ENCODE measurements at regions not wholly inside any gene's neighbourhood (a gene's known extent, or its start where the extent isn't known, plus 50 kb on each side); places are given as distances from the start of the nearest gene placed in this dataset.
"Not testable (repeated sequence)": the region's sequence is repeated elsewhere in the genome, so short reads cannot be mapped to it uniquely, and the experiment has no call there.

DNA sequence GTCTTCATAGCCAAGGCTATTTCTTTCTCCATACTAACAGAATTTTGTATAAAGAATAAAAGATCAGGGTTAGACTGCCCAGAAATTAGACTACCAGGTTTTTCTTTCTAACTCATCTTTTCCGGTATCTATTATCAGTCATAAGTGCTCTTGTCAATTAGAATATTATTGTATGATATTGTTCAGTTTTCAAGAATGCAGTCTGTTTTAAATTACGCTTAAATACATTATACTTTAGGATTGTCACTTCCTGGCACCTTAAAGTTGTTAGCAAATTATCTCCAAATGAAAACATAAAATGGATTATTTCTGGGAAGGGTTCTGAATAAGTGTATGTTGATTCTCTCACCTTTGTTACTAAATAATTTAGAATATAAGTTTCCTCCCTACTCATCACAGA, 497.2 kb downstream of the IGSF11 start:
- no peak overlapping the region for H3K4me3 ChIP-seq (ENCODE audit: low read length)
- DNase-seq (ENCODE audit: low read depth): no peak
- TF ChIP-seq, protein P1, sequence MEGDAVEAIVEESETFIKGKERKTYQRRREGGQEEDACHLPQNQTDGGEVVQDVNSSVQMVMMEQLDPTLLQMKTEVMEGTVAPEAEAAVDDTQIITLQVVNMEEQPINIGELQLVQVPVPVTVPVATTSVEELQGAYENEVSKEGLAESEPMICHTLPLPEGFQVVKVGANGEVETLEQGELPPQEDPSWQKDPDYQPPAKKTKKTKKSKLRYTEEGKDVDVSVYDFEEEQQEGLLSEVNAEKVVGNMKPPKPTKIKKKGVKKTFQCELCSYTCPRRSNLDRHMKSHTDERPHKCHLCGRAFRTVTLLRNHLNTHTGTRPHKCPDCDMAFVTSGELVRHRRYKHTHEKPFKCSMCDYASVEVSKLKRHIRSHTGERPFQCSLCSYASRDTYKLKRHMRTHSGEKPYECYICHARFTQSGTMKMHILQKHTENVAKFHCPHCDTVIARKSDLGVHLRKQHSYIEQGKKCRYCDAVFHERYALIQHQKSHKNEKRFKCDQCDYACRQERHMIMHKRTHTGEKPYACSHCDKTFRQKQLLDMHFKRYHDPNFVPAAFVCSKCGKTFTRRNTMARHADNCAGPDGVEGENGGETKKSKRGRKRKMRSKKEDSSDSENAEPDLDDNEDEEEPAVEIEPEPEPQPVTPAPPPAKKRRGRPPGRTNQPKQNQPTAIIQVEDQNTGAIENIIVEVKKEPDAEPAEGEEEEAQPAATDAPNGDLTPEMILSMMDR (conservative IDR thresholded peaks at IDR 0.05; ENCODE audit: low read depth, low read length): no peak

- no peak for DNase-seq (ENCODE audit: low read depth)
- TF ChIP-seq, protein P1 (conservative IDR thresholded peaks at IDR 0.05; ENCODE audit: low read depth, low read length): no peak
- no peak overlapping the region for H3K4me3 ChIP-seq (ENCODE audit: low read length)
These were observed 496.5 kb downstream of the IGSF11 start for GRCh38 chr3:118538187-118538586.

- not testable (repeated sequence) for H3K4me3 ChIP-seq (ENCODE audit: low read length); DNase-seq (ENCODE audit: low read depth)
These were observed 494.7 kb downstream of the IGSF11 start for GRCh38 chr3:118539820-118540447.

DNA sequence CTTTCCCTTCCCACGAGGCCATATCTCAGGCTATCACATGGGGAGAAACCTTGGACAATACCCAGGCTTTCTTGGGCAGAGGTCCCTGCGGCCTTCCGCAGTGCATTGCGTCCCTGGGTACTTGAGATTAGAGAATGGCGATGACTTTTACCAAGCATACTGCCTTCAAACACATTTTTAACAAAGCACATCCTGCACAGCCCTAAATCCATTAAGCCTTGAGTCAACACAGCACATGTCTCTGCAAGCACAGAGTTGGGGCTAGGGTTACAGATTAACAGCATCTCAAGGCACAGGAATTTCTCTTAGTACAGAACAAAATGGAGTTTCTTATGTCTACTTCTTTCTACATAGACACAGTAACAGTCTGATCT, 494.2 kb downstream of the IGSF11 start:
- H3K4me3 ChIP-seq (ENCODE audit: low read length); DNase-seq (ENCODE audit: low read depth): not testable (repeated sequence)

GRCh38 chr3:118540826-118541225, 493.8 kb downstream of the IGSF11 start:
- TF ChIP-seq, protein P1 (conservative IDR thresholded peaks at IDR 0.05; ENCODE audit: low read depth, low read length): no peak
- DNase-seq (ENCODE audit: low read depth): no peak
- no peak overlapping the region for H3K4me3 ChIP-seq (ENCODE audit: low read length)

GRCh38 chr3:118541796-118542195, 492.9 kb downstream of the IGSF11 start:
- H3K4me3 ChIP-seq (ENCODE audit: low read length): no peak overlapping the region
- TF ChIP-seq, protein P1 (conservative IDR thresholded peaks at IDR 0.05; ENCODE audit: low read depth, low read length): no peak
- no peak for DNase-seq (ENCODE audit: low read depth)

GRCh38 chr3:118543832-118544231, 490.8 kb downstream of the IGSF11 start:
- H3K4me3 ChIP-seq (ENCODE audit: low read length): no peak overlapping the region
- TF ChIP-seq, protein P1 (conservative IDR thresholded peaks at IDR 0.05; ENCODE audit: low read depth, low read length): no peak

DNA sequence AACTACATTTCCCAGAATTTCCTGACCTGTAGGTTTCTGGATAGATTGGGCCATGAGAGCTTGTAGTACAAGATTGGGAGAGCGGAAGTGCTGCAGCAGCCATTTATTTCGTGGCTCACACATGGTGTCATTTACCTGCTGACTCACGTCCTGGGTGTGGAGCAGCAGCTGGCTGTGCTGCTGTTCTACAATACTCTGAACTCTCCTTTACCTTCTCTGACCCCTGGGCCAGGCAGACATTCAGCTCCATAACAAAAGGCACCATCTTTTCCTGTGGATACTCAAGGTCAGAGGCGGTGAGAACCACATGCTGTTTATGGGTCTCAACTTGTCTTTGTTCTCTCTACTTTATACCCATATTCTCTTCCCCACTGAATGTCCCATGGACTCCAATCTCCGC, 490.2 kb downstream of the IGSF11 start:
- DNase-seq (ENCODE audit: low read depth): no peak
- no peak overlapping the region for H3K4me3 ChIP-seq (ENCODE audit: low read length)
- TF ChIP-seq, protein P1 (conservative IDR thresholded peaks at IDR 0.05; ENCODE audit: low read depth, low read length): no peak

More at GRCh38 chr3:118543832-118544231, 490.8 kb downstream of the IGSF11 start:
- no peak for DNase-seq (ENCODE audit: low read depth)
